D721Med (cell line): ENCODE measurements at regions not wholly inside any gene's neighbourhood (a gene's known extent, or its start where the extent isn't known, plus 50 kb on each side); places are given as distances from the start of the nearest gene placed in this dataset.

Source experiments
- DNase-seq: peaks from one replicate; pipeline ENCODE4 v3.0.0; 2011; ENCODE audit warnings: low spot score; ENCODE audit not compliant: insufficient read length
- FAIRE-seq: peaks from 2 replicates; lab custom pipeline; 2011; peaks lifted over from hg19 to GRCh38; lab: Jason Lieb, UNC
- CTCF ChIP-seq: IDR thresholded peaks from 2 replicates; pipeline ENCODE4 v1.5.1; 2012; ENCODE audit warnings: mild to moderate bottlenecking, control low read depth; ENCODE audit not compliant: insufficient read depth; ENCODE audit errors: missing control alignments

- TF ChIP-seq CTCF, result no peak
- no peak for DNase-seq
- FAIRE-seq, result no peak
Observed at GRCh38 chrX:40513835-40514234, 66.9 kb upstream of the ATP6AP2 start.

- TF ChIP-seq CTCF, result no peak
- no peak for DNase-seq
- no peak for FAIRE-seq
Observed at GRCh38 chrX:40513012-40513411, 67.8 kb upstream of the ATP6AP2 start.

GRCh38 chrX:40511258-40511657 lies 69.5 kb upstream of the ATP6AP2 start:
- DNase-seq, result no peak
- no peak for TF ChIP-seq CTCF
- no peak for FAIRE-seq

GRCh38 chrX:40508560-40508959 lies 72.2 kb upstream of the ATP6AP2 start:
- no peak for FAIRE-seq
- no peak for TF ChIP-seq CTCF
- DNase-seq, result no peak

GRCh38 chrX:40506201-40506985 lies 74.4 kb upstream of the ATP6AP2 start:
- DNase-seq, result no peak
- TF ChIP-seq CTCF, result no peak

GRCh38 chrX:40504801-40505605 lies 75.8 kb upstream of the ATP6AP2 start:
- no peak for TF ChIP-seq CTCF
- DNase-seq (no peak), FAIRE-seq (no peak)

More at GRCh38 chrX:40506201-40506985, 74.4 kb upstream of the ATP6AP2 start:
- FAIRE-seq, result no peak
